Muscle of leg (tissue), 3 donors: ENCODE measurements at regions not wholly inside any gene's neighbourhood (a gene's known extent, or its start where the extent isn't known, plus 50 kb on each side); places are given as distances from the start of the nearest gene placed in this dataset.

Experiments
- DNase-seq: peaks from one replicate; pipeline ENCODE4 v3.0.0; 2013
- H3K27ac ChIP-seq: one replicate; pipeline ENCODE4 v1.5.1; 2013; ENCODE audit warnings: mild to moderate bottlenecking, low read length, control low read depth
- H3K27me3 ChIP-seq: one replicate; pipeline ENCODE4 v1.6.1; 2013; ENCODE audit warnings: low read length; ENCODE audit not compliant: control insufficient read depth, insufficient read depth
- H3K36me3 ChIP-seq: one replicate; pipeline ENCODE4 v1.6.1; 2013; ENCODE audit warnings: low read length; ENCODE audit not compliant: control insufficient read depth, insufficient read depth
- H3K4me1 ChIP-seq: one replicate; pipeline ENCODE4 v1.6.1; 2013; ENCODE audit warnings: low read length; ENCODE audit not compliant: control insufficient read depth, insufficient read depth
- H3K4me3 ChIP-seq: one replicate; pipeline ENCODE4 v1.5.1; 2013; ENCODE audit warnings: low read length, control low read depth
- H3K9me3 ChIP-seq: replicated peaks from 2 replicates; pipeline ENCODE4 v1.6.1; 2013; ENCODE audit warnings: low read depth, low read length; ENCODE audit not compliant: control insufficient read depth
- WGBS: methylation state at CpG from one replicate; pipeline ENCODE4 v1.1.5; 2013; ENCODE audit warnings: missing lambda C conversion rate; ENCODE audit not compliant: insufficient coverage; 5-methylcytosine and 5-hydroxymethylcytosine counted together

DNA sequence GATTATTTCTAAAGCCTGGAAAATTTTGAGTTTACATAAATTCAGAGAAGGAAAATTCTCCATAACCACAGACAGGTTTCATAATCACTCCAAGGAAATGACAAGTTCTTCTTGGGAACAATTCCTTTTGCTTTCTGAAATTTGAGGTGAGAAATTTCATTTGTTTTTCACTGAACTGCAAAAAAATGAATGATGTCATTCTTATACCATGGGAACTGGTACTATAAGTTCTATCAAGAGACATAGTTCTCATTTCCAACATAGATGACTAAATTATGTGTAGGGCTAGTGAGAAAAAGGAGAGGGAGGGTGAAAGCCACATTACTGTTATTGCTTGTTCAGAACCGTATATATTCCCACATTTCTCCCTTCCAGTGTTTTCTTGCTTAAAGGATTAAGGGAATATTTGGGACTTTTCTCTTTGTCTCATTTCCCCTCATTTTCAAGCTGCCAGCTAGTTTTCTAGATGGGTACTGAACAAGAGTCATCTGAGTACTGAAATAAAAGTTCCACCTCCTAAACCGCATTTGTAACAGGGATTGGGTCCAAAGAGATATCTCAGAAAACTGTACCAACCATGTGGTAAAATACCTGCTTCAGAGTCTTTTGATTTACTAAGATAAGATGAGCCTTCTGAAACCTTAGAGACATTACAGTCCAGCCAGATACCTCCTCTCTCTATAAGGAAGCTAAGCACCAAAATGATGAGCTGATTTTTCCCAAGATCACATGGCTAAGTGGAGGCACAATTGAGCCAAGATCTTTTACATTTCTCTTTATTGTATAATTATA, 144.3 kb upstream of the PRDM1 start:
- no peaks in the 10 kb centered on the region for H3K4me1 ChIP-seq
- no peaks in the 10 kb centered on the region for H3K9me3 ChIP-seq
- no peak overlapping the region for H3K27ac ChIP-seq
- no CpG with 5 or more reads among the region's 2 CpGs for WGBS
- DNase-seq: no peak
- H3K4me3 ChIP-seq: no peak overlapping the region
- H3K36me3 ChIP-seq: no peaks in the 10 kb centered on the region
- no peaks in the 10 kb centered on the region for H3K27me3 ChIP-seq

DNA sequence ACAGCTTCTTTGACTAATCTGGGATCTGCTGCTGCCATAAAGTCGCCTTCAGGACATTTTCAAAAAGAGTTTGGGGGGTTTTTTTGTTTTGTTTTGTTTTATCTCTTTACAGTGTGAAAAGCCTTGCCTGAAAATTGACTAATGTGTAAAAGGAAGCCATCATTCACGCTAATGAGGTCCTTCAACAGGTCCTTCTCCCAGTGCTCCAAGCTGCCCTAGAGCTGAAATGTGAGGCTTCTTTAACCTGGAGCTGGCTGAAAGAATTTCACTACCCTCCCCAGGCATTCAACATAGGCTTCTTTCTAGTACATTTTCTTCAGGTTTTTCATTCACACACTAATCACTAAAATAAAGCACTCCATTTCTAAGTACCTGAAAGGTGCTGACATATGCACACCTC, 145.1 kb upstream of the PRDM1 start:
- H3K4me1 ChIP-seq: no peaks in the 10 kb centered on the region
- no peaks in the 10 kb centered on the region for H3K27me3 ChIP-seq
- WGBS: no CpG with 5 or more reads among the region's 2 CpGs
- H3K9me3 ChIP-seq: no peaks in the 10 kb centered on the region
- no peak overlapping the region for H3K4me3 ChIP-seq
- no peaks in the 10 kb centered on the region for H3K36me3 ChIP-seq
- H3K27ac ChIP-seq: no peak overlapping the region
- no peak for DNase-seq

DNA sequence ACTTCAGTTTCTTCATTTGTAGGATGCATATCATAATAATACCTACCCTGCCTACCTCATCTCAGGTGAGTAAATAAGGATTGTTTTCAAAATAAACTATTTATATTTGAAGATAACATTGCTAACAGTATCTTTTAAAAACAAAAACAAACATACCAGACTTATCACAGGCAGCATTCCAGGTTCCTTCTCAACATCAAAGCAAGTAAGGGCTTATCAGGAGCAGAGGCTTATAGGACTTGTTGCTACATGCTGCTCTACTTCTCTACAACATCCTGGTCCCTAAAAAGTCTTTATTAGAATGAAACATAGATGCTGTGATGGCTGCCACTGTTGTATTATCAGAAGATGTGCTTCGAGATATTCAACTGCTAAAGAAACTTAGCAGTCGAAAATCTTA, 149.2 kb upstream of the PRDM1 start:
- Histone ChIP-seq H3K27ac (no peak overlapping the region), H3K4me1 (no peaks in the 10 kb centered on the region), H3K9me3 (no peaks in the 10 kb centered on the region), H3K4me3 (no peak overlapping the region), H3K27me3 (no peaks in the 10 kb centered on the region), H3K36me3 (no peaks in the 10 kb centered on the region)
- WGBS: 80% methylated on average over 1 of the region's 2 CpGs
- no peak for DNase-seq

DNA sequence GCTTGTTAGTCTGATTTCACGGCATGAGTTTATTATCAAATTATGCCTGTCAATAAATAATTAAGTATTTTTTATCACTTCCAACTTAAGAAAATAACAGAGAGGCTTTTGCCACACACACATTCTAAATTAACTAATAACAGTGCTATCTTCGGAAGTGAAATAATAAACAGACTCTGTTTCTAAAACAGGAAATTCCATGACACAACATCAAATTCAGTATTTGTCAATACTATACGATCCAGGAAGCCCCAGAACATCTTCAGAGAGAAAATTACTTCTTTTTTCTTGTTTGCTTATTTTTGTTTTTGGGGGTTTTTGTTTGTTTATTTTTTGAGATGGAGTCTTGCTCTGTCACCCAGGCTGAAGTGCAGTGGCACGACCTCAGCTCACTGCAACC, 150.7 kb upstream of the PRDM1 start:
- Histone ChIP-seq H3K36me3 (no peaks in the 10 kb centered on the region), H3K27me3 (no peaks in the 10 kb centered on the region), H3K9me3 (no peaks in the 10 kb centered on the region), H3K4me3 (no peak overlapping the region), H3K27ac (no peak overlapping the region), H3K4me1 (no peaks in the 10 kb centered on the region)
- WGBS: 100% methylated on average over 1 of the region's 4 CpGs
- DNase-seq: no peak

DNA sequence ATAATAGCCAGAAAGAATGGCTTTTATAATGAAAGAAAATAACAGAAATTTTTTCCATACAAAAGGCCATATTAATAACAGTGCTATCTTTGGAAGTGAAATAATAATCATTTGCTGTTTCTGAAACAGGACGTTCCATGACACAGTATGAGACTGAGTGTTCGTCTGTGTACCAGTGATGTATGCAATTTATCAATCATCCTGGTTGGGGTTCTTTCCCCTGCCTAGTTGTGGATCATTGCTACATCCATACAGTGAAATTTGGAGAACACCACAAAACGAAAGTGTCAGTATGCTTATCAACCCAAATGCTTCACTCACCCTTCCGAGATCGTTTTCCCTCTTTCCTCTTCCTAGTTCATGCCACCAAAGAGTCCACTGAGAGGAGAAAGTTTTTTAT, 151.4 kb upstream of the PRDM1 start:
- Histone ChIP-seq H3K4me1 (no peaks in the 10 kb centered on the region), H3K27me3 (no peaks in the 10 kb centered on the region), H3K4me3 (no peak overlapping the region), H3K9me3 (no peaks in the 10 kb centered on the region), H3K27ac (no peak overlapping the region), H3K36me3 (no peaks in the 10 kb centered on the region)
- DNase-seq: no peak
- no CpG with 5 or more reads among the region's 5 CpGs for WGBS

DNA sequence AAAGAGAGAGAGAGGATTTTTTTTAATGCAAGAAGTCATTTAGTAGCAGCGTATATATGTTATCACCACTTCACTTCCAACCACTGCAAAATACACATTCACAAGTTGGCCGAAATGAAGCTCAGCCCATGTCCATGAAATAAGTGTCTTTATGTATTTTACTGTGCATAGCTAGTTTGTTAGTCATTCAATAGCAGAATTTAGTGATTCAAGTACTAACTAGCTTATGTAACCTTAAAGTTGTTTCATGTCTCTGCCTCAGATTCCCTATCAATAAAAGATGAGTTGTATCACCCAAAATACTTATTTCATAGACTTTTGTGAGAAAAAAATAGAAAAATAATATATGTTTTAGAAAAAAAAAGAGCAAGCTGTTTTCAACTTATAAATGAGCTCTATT, 153.7 kb upstream of the PRDM1 start:
- Histone ChIP-seq H3K4me1 (no peaks in the 10 kb centered on the region), H3K27me3 (no peaks in the 10 kb centered on the region), H3K4me3 (no peak overlapping the region), H3K9me3 (no peaks in the 10 kb centered on the region), H3K36me3 (no peaks in the 10 kb centered on the region), H3K27ac (no peak overlapping the region)
- no CpG with 5 or more reads among the region's 2 CpGs for WGBS
- no peak for DNase-seq

DNA sequence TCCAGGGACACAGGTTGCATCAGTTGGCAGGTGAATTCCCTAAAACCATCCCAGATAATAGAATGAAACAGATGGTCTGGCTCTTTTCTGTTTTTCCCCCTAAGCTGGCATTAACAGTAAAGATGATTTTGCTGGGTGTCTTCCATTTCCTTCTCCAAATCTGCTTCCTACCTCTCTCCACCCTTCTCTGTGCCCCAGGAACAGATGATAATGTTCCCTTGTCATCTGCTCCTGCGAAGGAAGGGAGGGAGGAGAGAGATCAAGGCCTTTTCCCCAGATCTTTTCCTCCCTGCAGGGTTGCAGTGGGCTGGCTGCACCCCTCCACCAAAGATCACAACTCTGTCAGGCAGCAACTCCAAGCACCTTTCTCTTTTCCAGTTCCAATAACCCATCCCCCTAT, 156.5 kb upstream of the PRDM1 start:
- Histone ChIP-seq H3K27me3 (peaks cover 2% of the 10 kb centered on the region), H3K36me3 (no peaks in the 10 kb centered on the region), H3K9me3 (no peaks in the 10 kb centered on the region), H3K4me1 (no peaks in the 10 kb centered on the region), H3K4me3 (no peak overlapping the region), H3K27ac (no peak overlapping the region)
- DNase-seq: no peak
- WGBS: no CpG with 5 or more reads among the region's 1 CpG

DNA sequence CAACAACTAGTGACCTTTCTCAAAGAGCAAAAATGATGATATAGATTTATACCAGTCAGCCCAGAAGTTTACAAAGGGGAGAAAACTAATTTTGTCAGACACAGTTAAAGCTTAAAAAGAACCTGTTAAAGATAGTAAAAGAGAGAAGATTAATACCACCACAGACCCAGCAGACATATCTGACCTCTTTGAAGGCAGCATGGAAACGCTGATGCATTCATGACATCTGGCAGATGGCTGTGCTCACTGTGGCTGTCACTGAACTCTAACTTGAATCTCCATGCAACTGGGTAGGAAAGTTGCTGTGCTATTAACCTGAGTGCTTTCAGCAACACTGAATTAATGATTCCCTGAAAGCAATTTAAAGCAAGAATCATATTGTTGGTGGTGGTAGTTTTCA, 159.8 kb upstream of the PRDM1 start:
- peaks cover 2% of the 10 kb centered on the region for H3K27me3 ChIP-seq
- H3K9me3 ChIP-seq: no peaks in the 10 kb centered on the region
- WGBS: no CpG with 5 or more reads among the region's 1 CpG
- H3K4me1 ChIP-seq: no peaks in the 10 kb centered on the region
- no peak for DNase-seq
- H3K27ac ChIP-seq: no peak overlapping the region
- no peak overlapping the region for H3K4me3 ChIP-seq
- H3K36me3 ChIP-seq: no peaks in the 10 kb centered on the region

DNA sequence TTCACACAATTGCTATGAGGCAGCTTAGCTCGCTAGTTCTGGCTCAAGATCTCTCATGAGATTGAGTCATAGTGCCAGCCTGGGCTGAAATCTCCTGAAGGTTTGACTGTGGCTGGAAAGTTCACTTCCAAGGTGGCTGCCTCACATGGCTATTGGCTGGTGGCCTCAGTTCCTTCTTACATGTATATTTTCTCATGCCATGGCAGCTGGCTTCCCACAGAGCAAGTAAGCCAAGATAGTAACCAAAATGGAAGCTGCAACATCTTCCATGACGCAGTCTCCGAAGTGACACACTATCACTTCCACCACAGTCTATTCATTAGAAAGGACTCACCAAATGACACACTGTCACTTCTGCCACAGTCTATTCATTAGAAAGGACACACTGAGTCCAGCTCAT, 160.4 kb upstream of the PRDM1 start:
- H3K4me1 ChIP-seq: no peaks in the 10 kb centered on the region
- no peak overlapping the region for H3K4me3 ChIP-seq
- no peaks in the 10 kb centered on the region for H3K36me3 ChIP-seq
- WGBS: 97% methylated on average over 3 of the region's 3 CpGs
- H3K27ac ChIP-seq: no peak overlapping the region
- peaks cover 2% of the 10 kb centered on the region for H3K27me3 ChIP-seq
- no peak for DNase-seq
- no peaks in the 10 kb centered on the region for H3K9me3 ChIP-seq

DNA sequence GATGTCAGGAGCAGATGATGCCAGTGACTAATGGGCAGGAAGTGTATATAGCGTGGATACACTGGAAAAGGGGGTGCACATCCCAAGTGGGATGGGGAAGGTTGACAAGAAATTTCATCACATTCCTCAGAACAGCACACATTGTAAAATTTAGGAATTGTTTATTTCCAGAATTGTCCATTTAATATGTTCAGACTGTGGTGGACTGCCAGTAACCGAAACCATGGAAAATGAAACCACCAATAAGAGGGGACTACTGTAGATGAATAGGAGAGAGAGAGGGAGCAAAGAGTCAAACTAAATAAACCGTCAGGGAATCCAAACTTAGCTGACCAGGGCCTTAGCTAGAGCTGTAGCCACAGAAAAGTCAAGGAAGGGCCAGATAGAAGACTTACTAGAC, 164.4 kb upstream of the PRDM1 start:
- Histone ChIP-seq H3K9me3 (no peaks in the 10 kb centered on the region), H3K4me3 (no peak overlapping the region), H3K27me3 (peaks cover 2% of the 10 kb centered on the region), H3K36me3 (no peaks in the 10 kb centered on the region), H3K27ac (no peak overlapping the region), H3K4me1 (no peaks in the 10 kb centered on the region)
- no peak for DNase-seq
- WGBS: 53% methylated on average over 2 of the region's 3 CpGs

DNA sequence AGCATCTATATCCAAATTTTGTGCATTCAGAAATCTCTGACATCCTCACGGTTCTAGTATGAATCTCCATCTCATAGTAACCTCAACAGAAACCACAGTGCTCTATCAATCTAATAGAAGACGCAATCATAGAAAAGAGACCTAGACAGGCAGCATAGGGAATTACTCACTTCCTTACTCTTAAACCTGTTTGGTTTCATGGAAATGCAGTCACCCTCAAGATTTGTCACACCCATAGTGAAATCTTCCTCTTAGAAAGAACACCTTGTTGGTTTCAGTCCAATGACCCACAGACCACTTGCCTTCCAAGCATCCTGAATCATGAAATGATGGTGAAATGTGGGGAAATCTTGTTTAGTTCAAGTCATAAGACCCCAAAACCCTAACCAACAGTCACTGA, 166.1 kb upstream of the PRDM1 start:
- Histone ChIP-seq H3K36me3 (no peaks in the 10 kb centered on the region), H3K4me1 (no peaks in the 10 kb centered on the region), H3K4me3 (no peak overlapping the region), H3K9me3 (no peaks in the 10 kb centered on the region), H3K27ac (no peak overlapping the region), H3K27me3 (no peaks in the 10 kb centered on the region)
- no peak for DNase-seq
- 71% methylated on average over 1 of the region's 2 CpGs for WGBS
